DOHH2 (cell line): ENCODE measurements at regions not wholly inside any gene's neighbourhood (a gene's known extent, or its start where the extent isn't known, plus 50 kb on each side); places are given as distances from the start of the nearest gene placed in this dataset.
"Not testable (repeated sequence)": the region's sequence is repeated elsewhere in the genome, so short reads cannot be mapped to it uniquely, and the experiment has no call there.

ENCODE experiments used
- H3F3A ChIP-seq: fragments of 200-600 bp; sonication (generic), shearing (Covaris generic); 2 replicates; pipeline ENCODE4 v1.6.0; 2016; ENCODE audit warnings: antibody characterized with exemption, mild to moderate bottlenecking; ENCODE audit not compliant: control insufficient read depth, insufficient read depth
- H3K27ac ChIP-seq: fragments of 200-600 bp; sonication (generic); 2 replicates; pipeline ENCODE4 v1.5.1; 2014; ENCODE audit warnings: low read depth, mild to moderate bottlenecking, low read length, moderate library complexity
- H3K27me3 ChIP-seq: fragments of 200-600 bp; sonication (generic); 2 replicates; pipeline ENCODE4 v1.6.1; 2014; ENCODE audit warnings: mild to moderate bottlenecking, low read length, mixed read lengths; ENCODE audit not compliant: control insufficient read depth
- H3K36me3 ChIP-seq: fragments of 200-600 bp; sonication (generic); 2 replicates; pipeline ENCODE4 v1.6.1; 2014; ENCODE audit warnings: mild to moderate bottlenecking, low read length, moderate library complexity, mixed read lengths; ENCODE audit not compliant: control insufficient read depth
- H3K4me1 ChIP-seq: fragments of 200-600 bp; sonication (generic); 2 replicates; pipeline ENCODE4 v1.6.1; 2014; ENCODE audit warnings: mild to moderate bottlenecking, low read length, mixed read lengths; ENCODE audit not compliant: control insufficient read depth
- H3K4me2 ChIP-seq: fragments of 200-600 bp; sonication (generic); 2 replicates; pipeline ENCODE4 v1.6.0; 2014; ENCODE audit warnings: mild to moderate bottlenecking, low read length, moderate library complexity
- H3K4me3 ChIP-seq: fragments of 200-600 bp; sonication (generic); 2 replicates; pipeline ENCODE4 v1.5.1; 2014; ENCODE audit warnings: mild to moderate bottlenecking, low read length, mixed read lengths
- H3K79me2 ChIP-seq: fragments of 200-600 bp; sonication (generic); 2 replicates; pipeline ENCODE4 v1.6.1; 2014; ENCODE audit warnings: mild to moderate bottlenecking, low read length, mixed read lengths; ENCODE audit not compliant: control insufficient read depth
- H3K9me2 ChIP-seq: fragments of 200-600 bp; sonication (generic); replicated peaks from 2 replicates; pipeline ENCODE4 v1.6.1; 2014; ENCODE audit warnings: mild to moderate bottlenecking, low read length, mixed read lengths; ENCODE audit not compliant: control insufficient read depth
- H3K9me3 ChIP-seq: fragments of 200-600 bp; sonication (generic); 2 replicates; pipeline ENCODE4 v1.6.1; 2014; ENCODE audit warnings: antibody characterized with exemption, low read length, mixed read lengths; ENCODE audit not compliant: control insufficient read depth, insufficient read depth
- H4K20me1 ChIP-seq: fragments of 200-600 bp; sonication (generic); 2 replicates; pipeline ENCODE4 v1.6.0; 2014; ENCODE audit warnings: low read depth, mild to moderate bottlenecking, antibody characterized with exemption, low read length, moderate library complexity; ENCODE audit not compliant: control insufficient read depth, insufficient read depth
- CTCF ChIP-seq: fragments of 200-600 bp; sonication (generic); IDR thresholded peaks from one replicate; pipeline ENCODE4 v1.5.1; 2014; ENCODE audit warnings: antibody characterized with exemption, mild to moderate bottlenecking, low read depth, low read length; ENCODE audit not compliant: poor library complexity, severe bottlenecking
- EZH2phosphoT487 ChIP-seq: fragments of 200-600 bp; sonication (generic); IDR thresholded peaks from 2 replicates; pipeline ENCODE4 v1.6.1; 2017; ENCODE audit warnings: borderline replicate concordance, mild to moderate bottlenecking, antibody characterized with exemption, low read length, moderate library complexity, mixed read lengths

GRCh38 chr4:160110891-160111290 lies 1008.0 kb downstream of the RAPGEF2 start:
- Histone ChIP-seq H3K27ac (no peak overlapping the region), H3K9me3 (no peaks in the 10 kb centered on the region), H3K27me3 (no peaks in the 10 kb centered on the region), H3K4me3 (no peak overlapping the region), H3K36me3 (no peaks in the 10 kb centered on the region), H3K4me2 (no peak overlapping the region), H3F3A (no peaks in the 10 kb centered on the region), H3K9me2 (no peaks in the 10 kb centered on the region), H4K20me1 (no peaks in the 10 kb centered on the region), H3K79me2 (no peaks in the 10 kb centered on the region), H3K4me1 (no peaks in the 10 kb centered on the region)
- TF ChIP-seq CTCF: no peak
- TF ChIP-seq EZH2phosphoT487: no peak

- Histone ChIP-seq H3K36me3 (no peaks in the 10 kb centered on the region), H3K27ac (no peak overlapping the region), H3K27me3 (no peaks in the 10 kb centered on the region), H3K4me2 (no peak overlapping the region), H3K9me2 (no peaks in the 10 kb centered on the region), H4K20me1 (no peaks in the 10 kb centered on the region), H3K79me2 (no peaks in the 10 kb centered on the region), H3F3A (no peaks in the 10 kb centered on the region), H3K4me1 (no peaks in the 10 kb centered on the region), H3K4me3 (no peak overlapping the region), H3K9me3 (no peaks in the 10 kb centered on the region)
- TF ChIP-seq CTCF: no peak
- TF ChIP-seq EZH2phosphoT487: no peak
These were observed 1014.8 kb downstream of the RAPGEF2 start for GRCh38 chr4:160117686-160118085.

- H3K4me2 ChIP-seq, H3K27ac ChIP-seq, H3K9me3 ChIP-seq: not testable (repeated sequence)
These were observed 1022.9 kb downstream of the RAPGEF2 start for GRCh38 chr4:160125576-160126287.

GRCh38 chr4:160127211-160127610 lies 1024.3 kb downstream of the RAPGEF2 start:
- H3K79me2 ChIP-seq: no peaks in the 10 kb centered on the region
- TF ChIP-seq CTCF: no peak
- no peak for TF ChIP-seq EZH2phosphoT487
- no peak overlapping the region for H3K27ac ChIP-seq
- no peaks in the 10 kb centered on the region for H3K36me3 ChIP-seq
- no peaks in the 10 kb centered on the region for H3K27me3 ChIP-seq
- H3K4me2 ChIP-seq: no peak overlapping the region
- H3F3A ChIP-seq: no peaks in the 10 kb centered on the region
- no peaks in the 10 kb centered on the region for H3K4me1 ChIP-seq
- no peaks in the 10 kb centered on the region; the same call in 1 of the 2 replicates for H3K9me3 ChIP-seq
- no peak overlapping the region for H3K4me3 ChIP-seq
- H4K20me1 ChIP-seq: no peaks in the 10 kb centered on the region
- H3K9me2 ChIP-seq: no peaks in the 10 kb centered on the region

More at GRCh38 chr4:160125576-160126287, 1022.9 kb downstream of the RAPGEF2 start:
- not testable (repeated sequence) for H3K4me1 ChIP-seq, H3K4me3 ChIP-seq, H3K9me2 ChIP-seq, H3K27me3 ChIP-seq, H4K20me1 ChIP-seq, H3K36me3 ChIP-seq, H3K79me2 ChIP-seq, H3F3A ChIP-seq
